Suprapubic skin (tissue), 3 donors: ENCODE measurements at regions not wholly inside any gene's neighbourhood (a gene's known extent, or its start where the extent isn't known, plus 50 kb on each side); places are given as distances from the start of the nearest gene placed in this dataset.

Experiments
- POLR2A ChIP-seq, 2 donors: fragments of 450-650 bp; IDR thresholded peaks; one replicate each; pipeline ENCODE4 v1.6.1; 2017; ENCODE audit warnings: antibody characterized with exemption in 2 of 2, mild to moderate bottlenecking in 2 of 2, moderate library complexity in 2 of 2
- TF ChIP-seq, protein P1 (sequence below), 2 donors: fragments of 200-600 bp in 1 of 2; fragments of 450-650 bp in 1 of 2; sonication (generic) in 1 of 2; IDR thresholded peaks; one replicate each; pipeline ENCODE4 v1.5.1; 2016 to 2019; ENCODE audit warnings: antibody characterized with exemption in 2 of 2, mild to moderate bottlenecking in 1 of 2, moderate library complexity in 1 of 2

DNA sequence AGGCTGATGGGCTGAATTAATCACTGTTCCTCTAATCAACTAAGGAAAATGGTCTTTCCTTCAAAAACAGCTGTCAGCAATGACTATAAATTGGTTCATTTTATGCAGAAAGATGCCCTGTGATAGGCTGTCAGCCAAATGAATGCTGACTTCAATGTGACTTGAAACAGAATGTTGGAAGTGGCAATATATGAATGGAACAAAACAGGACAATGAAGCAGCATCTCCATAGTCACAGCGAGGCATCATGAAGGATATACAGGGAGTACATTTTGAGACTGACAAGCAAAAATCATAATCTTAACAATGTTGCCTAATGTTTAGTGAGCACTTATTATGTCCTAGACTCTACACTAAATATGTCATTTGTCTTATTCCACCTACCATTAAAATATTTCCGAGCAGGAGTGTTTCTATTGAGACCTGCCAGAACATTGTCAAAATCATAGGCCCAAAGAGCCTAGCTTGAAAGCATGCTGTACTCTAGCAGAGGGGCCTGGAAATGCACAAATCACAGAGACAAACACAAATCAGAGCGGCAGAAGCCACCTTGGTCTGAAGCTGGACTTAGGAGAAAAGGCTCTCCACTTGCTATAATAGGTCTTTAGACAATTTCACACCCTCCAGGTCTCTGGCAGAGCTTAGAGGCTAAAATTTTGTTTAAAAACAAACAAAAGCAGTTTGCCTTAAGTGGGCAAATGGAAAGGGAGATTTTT is 63.3 kb downstream of the FAM50B start:
- TF ChIP-seq, protein P1, sequence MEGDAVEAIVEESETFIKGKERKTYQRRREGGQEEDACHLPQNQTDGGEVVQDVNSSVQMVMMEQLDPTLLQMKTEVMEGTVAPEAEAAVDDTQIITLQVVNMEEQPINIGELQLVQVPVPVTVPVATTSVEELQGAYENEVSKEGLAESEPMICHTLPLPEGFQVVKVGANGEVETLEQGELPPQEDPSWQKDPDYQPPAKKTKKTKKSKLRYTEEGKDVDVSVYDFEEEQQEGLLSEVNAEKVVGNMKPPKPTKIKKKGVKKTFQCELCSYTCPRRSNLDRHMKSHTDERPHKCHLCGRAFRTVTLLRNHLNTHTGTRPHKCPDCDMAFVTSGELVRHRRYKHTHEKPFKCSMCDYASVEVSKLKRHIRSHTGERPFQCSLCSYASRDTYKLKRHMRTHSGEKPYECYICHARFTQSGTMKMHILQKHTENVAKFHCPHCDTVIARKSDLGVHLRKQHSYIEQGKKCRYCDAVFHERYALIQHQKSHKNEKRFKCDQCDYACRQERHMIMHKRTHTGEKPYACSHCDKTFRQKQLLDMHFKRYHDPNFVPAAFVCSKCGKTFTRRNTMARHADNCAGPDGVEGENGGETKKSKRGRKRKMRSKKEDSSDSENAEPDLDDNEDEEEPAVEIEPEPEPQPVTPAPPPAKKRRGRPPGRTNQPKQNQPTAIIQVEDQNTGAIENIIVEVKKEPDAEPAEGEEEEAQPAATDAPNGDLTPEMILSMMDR (IDR thresholded peaks at IDR 0.05), result no peak
- no peak for TF ChIP-seq POLR2A (IDR thresholded peaks at IDR 0.05)
